A549 (cell line): ENCODE measurements at regions not wholly inside any gene's neighbourhood (a gene's known extent, or its start where the extent isn't known, plus 50 kb on each side); places are given as distances from the start of the nearest gene placed in this dataset.
"Not testable (repeated sequence)": the region's sequence is repeated elsewhere in the genome, so short reads cannot be mapped to it uniquely, and the experiment has no call there.

Source experiments
- ATAC-seq, 2 experiments: fragments of 200-7000 bp in 1 of 2; fragments of >200 bp in 1 of 2; cut with Nextera tagmentation in 1 of 2; cut with Tn5 transposase in 1 of 2; 3 replicates each; pipeline versions ENCODE4 v1.8.0 to v1.9.1; 2018 to 2020; ENCODE audit warnings: mild to moderate bottlenecking in 1 of 2, moderate library complexity in 1 of 2
- CTCF ChIA-PET: fragments of 300-600 bp; sonication (Branson Sonifier 250); formaldehyde crosslinking; extraction: SDS; loops from one replicate; lab custom pipeline; 2021; ENCODE audit warnings: antibody characterized with exemption, inconsistent platforms; lab: Yijun Ruan, JAX
- POLR2A ChIA-PET: fragments of 350-600 bp; formaldehyde crosslinking; extraction: SDS; loops from one replicate; lab custom pipeline; 2021; ENCODE audit warnings: antibody characterized with exemption, inconsistent platforms; lab: Yijun Ruan, JAX
- DNase-seq, 2 experiments: peaks; one replicate each; pipeline versions ENCODE4 v3.0.0 to v3.0.0-alpha.2; 2011 to 2016; ENCODE audit warnings: low read depth in 1 of 2, low spot score in 1 of 2
- FAIRE-seq: peaks from 2 replicates; lab custom pipeline; 2011; peaks lifted over from hg19 to GRCh38; lab: Jason Lieb, UNC
- H3K27ac ChIP-seq, 2 experiments: fragments of >200 bp; sonication (Bioruptor Twin); formaldehyde crosslinking; 3 replicates each; pipeline ENCODE4 v1.5.1; 2016 to 2017
- H3K4me1 ChIP-seq: fragments of >200 bp; sonication (Bioruptor Twin); formaldehyde crosslinking; 3 replicates; pipeline ENCODE4 v1.6.1; 2016
- H3K4me2 ChIP-seq: fragments of >200 bp; sonication (Bioruptor Twin); formaldehyde crosslinking; 3 replicates; pipeline ENCODE4 v1.6.1; 2016
- H3K4me3 ChIP-seq: fragments of >200 bp; sonication (Bioruptor Twin); formaldehyde crosslinking; 3 replicates; pipeline ENCODE4 v1.5.1; 2016
- H3K9me3 ChIP-seq: fragments of >200 bp; sonication (Bioruptor Twin); formaldehyde crosslinking; 3 replicates; pipeline ENCODE4 v1.6.1; 2016
- ATOH8 ChIP-seq: fragments of 250-450 bp; sonication (Bioruptor Pico); IDR thresholded peaks from 2 replicates; pipeline ENCODE4 v1.5.0; 2020; ENCODE audit warnings: low read depth, mild to moderate bottlenecking, moderate library complexity
- CBX2 ChIP-seq: fragments of 200-600 bp; sonication (generic); IDR thresholded peaks from 2 replicates; pipeline ENCODE4 v1.6.1; 2016; ENCODE audit warnings: low read depth, mild to moderate bottlenecking, borderline replicate concordance
- CHD2 ChIP-seq: fragments of 150-350 bp; IDR thresholded peaks from 2 replicates; pipeline ENCODE4 v1.6.1; 2014; ENCODE audit warnings: low read length; ENCODE audit not compliant: partially characterized antibody
- E2F6 ChIP-seq: IDR thresholded peaks from 2 replicates; pipeline ENCODE4 v1.6.1; 2012; ENCODE audit warnings: low read depth, borderline replicate concordance
- FOSB ChIP-seq: fragments of 250-450 bp; sonication (Bioruptor Pico); IDR thresholded peaks from 2 replicates; pipeline ENCODE4 v1.5.0; 2020; ENCODE audit warnings: mild to moderate bottlenecking, moderate library complexity
- HDAC2 ChIP-seq: fragments of 200-600 bp; sonication (generic); IDR thresholded peaks from 2 replicates; pipeline ENCODE4 v1.6.1; 2016
- JUN ChIP-seq, 2 experiments: fragments of >200 bp; sonication (Bioruptor Twin); formaldehyde crosslinking; IDR thresholded peaks; 2 replicates in 1 of 2; 3 replicates in 1 of 2; pipeline ENCODE4 v1.6.1; 2016 to 2017
- KDM1A ChIP-seq: fragments of 200-600 bp; sonication (generic); IDR thresholded peaks from 2 replicates; pipeline ENCODE4 v1.6.1; 2016; ENCODE audit warnings: low read depth, mild to moderate bottlenecking
- MAZ ChIP-seq: fragments of 150-350 bp; IDR thresholded peaks from 2 replicates; pipeline ENCODE4 v1.6.1; 2014; ENCODE audit warnings: antibody characterized with exemption, low read depth, low read length, borderline replicate concordance
- NPAS2 ChIP-seq: fragments of 250-450 bp; sonication (Bioruptor Pico); IDR thresholded peaks from 2 replicates; pipeline ENCODE4 v1.8.0; 2022; ENCODE audit warnings: mild to moderate bottlenecking, moderate library complexity, borderline replicate concordance
- NR3C1 ChIP-seq: fragments of >200 bp; sonication (Bioruptor Twin); formaldehyde crosslinking; IDR thresholded peaks from 3 replicates; pipeline ENCODE4 v1.6.1; 2017
- PBX3 ChIP-seq: IDR thresholded peaks from 2 replicates; pipeline ENCODE4 v1.6.1; 2012
- POLR2AphosphoS2 ChIP-seq: conservative IDR thresholded peaks from 2 replicates; pipeline ENCODE4 v1.6.1; 2012; ENCODE audit warnings: low read length, improper control_type of control experiment, inconsistent platforms
- RAD21 ChIP-seq, 2 experiments: fragments of >200 bp in 1 of 2; sonication (Bioruptor Twin) in 1 of 2; formaldehyde crosslinking in 1 of 2; IDR thresholded peaks in 1 of 2; conservative IDR thresholded peaks in 1 of 2; 2 replicates in 1 of 2; 3 replicates in 1 of 2; pipeline ENCODE4 v1.6.1; 2012 to 2018; ENCODE audit warnings: inconsistent platforms in 1 of 2
- RARB ChIP-seq: fragments of 250-450 bp; sonication (Bioruptor Pico); IDR thresholded peaks from 2 replicates; pipeline ENCODE4 v1.8.0; 2021; ENCODE audit warnings: mild to moderate bottlenecking, moderate library complexity
- RCOR1 ChIP-seq: fragments of 150-350 bp; IDR thresholded peaks from 2 replicates; pipeline ENCODE4 v1.6.1; 2014; ENCODE audit warnings: antibody characterized with exemption, low read length, low read depth
- RFX5 ChIP-seq: fragments of 450-650 bp; IDR thresholded peaks from 2 replicates; pipeline ENCODE4 v1.7.1; 2014; ENCODE audit warnings: antibody characterized with exemption, mild to moderate bottlenecking, moderate library complexity
- TP53 ChIP-seq: fragments of 250-450 bp; sonication (Bioruptor Pico); IDR thresholded peaks from 2 replicates; pipeline ENCODE4 v1.5.0; 2021; ENCODE audit warnings: mild to moderate bottlenecking, moderate library complexity
- ZFP36 ChIP-seq: fragments of 450-650 bp; IDR thresholded peaks from 2 replicates; pipeline ENCODE4 v1.6.1; 2014; ENCODE audit warnings: borderline replicate concordance; ENCODE audit not compliant: partially characterized antibody
- WGBS: methylation state at CpG from one replicate; pipeline ENCODE4 v1.1.6; 2017; ENCODE audit errors: missing lambda C conversion rate; 5-methylcytosine and 5-hydroxymethylcytosine counted together

GRCh38 chr13:18628428-18628827 is 553.2 kb downstream of the TUBA3C start:
- CTCF ChIA-PET, result no interaction called here
- FAIRE-seq (no peak), DNase-seq (no peak), ATAC-seq (no peak)
- no peak overlapping the region for H3K4me2 ChIP-seq
- no peak overlapping the region for H3K4me3 ChIP-seq
- POLR2A ChIA-PET, result no interaction called here
- TF ChIP-seq FOSB (no peak), POLR2AphosphoS2 (no peak), RAD21 (conservative IDR thresholded peaks at IDR 0.05 in 1 of 2, IDR thresholded peaks at IDR 0.05 in 1 of 2) (no peak), NPAS2 (CRISPR knock-in tag) (no peak), CHD2 (no peak), TP53 (CRISPR knock-in tag) (no peak), RFX5 (no peak), ZFP36 (no peak), CBX2 (no peak), E2F6 (no peak), ATOH8 (CRISPR knock-in tag) (no peak), JUN (IDR thresholded peaks at IDR 0.05) (no peak), RCOR1 (no peak), RARB (no peak), HDAC2 (no peak), MAZ (no peak), NR3C1 (no peak), KDM1A (no peak), PBX3 (no peak)
- no peak overlapping the region for H3K27ac ChIP-seq
- 80% methylated on average over 37 of the region's 39 CpGs for WGBS
- H3K4me1 ChIP-seq, result no peaks in the 10 kb centered on the region
- no peaks in the 10 kb centered on the region for H3K9me3 ChIP-seq

GRCh38 chr13:18624061-18624460 is 557.6 kb downstream of the TUBA3C start:
- ATAC-seq, H3K27ac ChIP-seq, CTCF ChIA-PET, FAIRE-seq, H3K4me3 ChIP-seq, H3K4me1 ChIP-seq, POLR2A ChIA-PET, H3K4me2 ChIP-seq, H3K9me3 ChIP-seq, DNase-seq: not testable (repeated sequence)
- WGBS, result 0% methylated on average over 2 of the region's 4 CpGs

GRCh38 chr13:18618442-18618841 is 563.2 kb downstream of the TUBA3C start:
- 3% methylated on average over 3 of the region's 4 CpGs for WGBS
- H3K4me3 ChIP-seq, DNase-seq, H3K4me1 ChIP-seq, POLR2A ChIA-PET, H3K27ac ChIP-seq, CTCF ChIA-PET, H3K9me3 ChIP-seq, FAIRE-seq, H3K4me2 ChIP-seq, ATAC-seq: not testable (repeated sequence)

- H3K9me3 ChIP-seq, FAIRE-seq, ATAC-seq, H3K4me3 ChIP-seq, DNase-seq, POLR2A ChIA-PET, H3K27ac ChIP-seq, CTCF ChIA-PET, H3K4me2 ChIP-seq, H3K4me1 ChIP-seq: not testable (repeated sequence)
- WGBS, result 35% methylated on average over 2 of the region's 14 CpGs
Observed at GRCh38 chr13:18610476-18610875, 571.1 kb downstream of the TUBA3C start.

GRCh38 chr13:18609371-18609770 is 572.3 kb downstream of the TUBA3C start:
- ATAC-seq, result peak in 1 of 2 experiments; percentile 85; a peak in 3 of 6 replicates
- 90% methylated on average over 14 of the region's 42 CpGs for WGBS
- H3K9me3 ChIP-seq, H3K4me1 ChIP-seq, H3K4me3 ChIP-seq, H3K27ac ChIP-seq, FAIRE-seq, CTCF ChIA-PET, H3K4me2 ChIP-seq, POLR2A ChIA-PET, DNase-seq: not testable (repeated sequence)

- DNase-seq, ATAC-seq, H3K27ac ChIP-seq, H3K4me2 ChIP-seq, POLR2A ChIA-PET, H3K9me3 ChIP-seq, H3K4me3 ChIP-seq, FAIRE-seq, H3K4me1 ChIP-seq, CTCF ChIA-PET: not testable (repeated sequence)
- WGBS, result 86% methylated on average over 7 of the region's 40 CpGs
Observed at GRCh38 chr13:18608851-18609250, 572.8 kb downstream of the TUBA3C start.

GRCh38 chr13:18600366-18600765 is 581.3 kb downstream of the TUBA3C start:
- H3K4me1 ChIP-seq, ATAC-seq, H3K9me3 ChIP-seq, POLR2A ChIA-PET, CTCF ChIA-PET, DNase-seq, H3K4me3 ChIP-seq, H3K27ac ChIP-seq, FAIRE-seq, H3K4me2 ChIP-seq: not testable (repeated sequence)
- WGBS, result 100% methylated on average over 2 of the region's 24 CpGs
